ENCODE measurements at regions not wholly inside any gene's neighbourhood (a gene's known extent, or its start where the extent isn't known, plus 50 kb on each side); places are given as distances from the start of the nearest gene placed in this dataset.

- ATAC-seq = no peak
- no peak overlapping the region for H3K4me3 Mint-ChIP-seq
- peaks cover 4% of the 10 kb centered on the region for H3K9me3 Mint-ChIP-seq
- no peak overlapping the region for H3K27ac Mint-ChIP-seq
- H3K36me3 Mint-ChIP-seq = no peaks in the 10 kb centered on the region
- no peaks in the 10 kb centered on the region for H3K4me1 Mint-ChIP-seq
- H3K27me3 Mint-ChIP-seq = no peaks in the 10 kb centered on the region
Observed at GRCh38 chr14:29271669-29272068, 505.1 kb downstream of the FOXG1 start.

- Mint-ChIP-seq H3K27me3 (no peaks in the 10 kb centered on the region), H3K36me3 (no peaks in the 10 kb centered on the region), H3K4me1 (no peaks in the 10 kb centered on the region), H3K9me3 (no peaks in the 10 kb centered on the region), H3K4me3 (no peak overlapping the region), H3K27ac (no peak overlapping the region)
- ATAC-seq = no peak
Observed at GRCh38 chr14:29273513-29273912, 506.9 kb downstream of the FOXG1 start.

GRCh38 chr14:29274890-29275596, 508.5 kb downstream of the FOXG1 start:
- no peaks in the 10 kb centered on the region for H3K27me3 Mint-ChIP-seq
- H3K4me1 Mint-ChIP-seq = no peaks in the 10 kb centered on the region
- no peaks in the 10 kb centered on the region for H3K36me3 Mint-ChIP-seq
- no peak overlapping the region for H3K4me3 Mint-ChIP-seq
- H3K27ac Mint-ChIP-seq = no peak overlapping the region
- ATAC-seq = no peak
- peaks cover 3% of the 10 kb centered on the region for H3K9me3 Mint-ChIP-seq

DNA sequence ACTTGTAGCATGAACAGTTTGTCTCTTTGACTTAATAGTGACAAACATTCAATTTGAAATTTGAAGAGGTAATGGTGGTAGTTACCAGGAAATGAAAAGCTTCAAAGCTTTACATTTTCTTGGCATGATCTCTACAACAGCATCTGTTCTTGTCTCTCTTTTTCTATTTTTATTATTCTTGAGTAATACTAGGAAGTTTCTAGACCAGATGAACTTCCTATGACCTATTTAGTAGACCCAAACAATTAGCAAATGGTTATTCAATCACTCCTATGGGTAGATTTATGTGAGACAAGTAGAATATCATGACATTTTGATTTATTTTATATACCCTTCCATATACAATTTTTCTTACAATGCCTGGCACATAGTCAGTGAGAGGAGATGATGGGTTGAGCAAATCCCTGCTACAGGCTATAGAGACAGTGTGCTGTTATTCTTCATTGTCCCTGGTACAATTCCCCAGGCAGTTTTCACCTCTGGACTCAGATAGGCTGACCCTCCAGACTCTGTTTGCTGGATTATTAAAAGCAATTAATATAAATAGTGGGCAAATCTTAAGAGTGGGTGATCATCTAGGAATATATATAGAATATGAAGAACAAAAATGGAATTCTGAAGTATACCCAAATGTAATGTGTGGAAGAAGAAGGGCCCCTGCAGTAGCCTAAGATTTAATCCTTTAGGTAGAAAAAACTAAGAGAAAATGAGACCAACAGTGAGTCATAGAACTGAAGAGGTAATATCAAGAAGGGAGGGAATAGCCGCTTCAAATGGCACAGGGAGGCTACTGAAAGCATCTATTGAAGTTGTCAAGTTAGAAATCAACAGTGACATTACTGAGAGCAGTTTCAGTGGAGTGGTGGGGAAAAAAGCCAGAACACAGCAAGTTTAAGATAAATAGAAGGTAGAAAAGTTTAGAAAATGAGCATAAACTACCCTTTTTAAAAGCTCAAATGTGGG, 512.0 kb downstream of the FOXG1 start:
- Mint-ChIP-seq H3K4me3 (no peak overlapping the region), H3K27me3 (no peaks in the 10 kb centered on the region), H3K4me1 (no peaks in the 10 kb centered on the region), H3K9me3 (peaks cover 3% of the 10 kb centered on the region), H3K27ac (no peak overlapping the region), H3K36me3 (no peaks in the 10 kb centered on the region)
- ATAC-seq = no peak

GRCh38 chr14:29282169-29282568, 515.6 kb downstream of the FOXG1 start:
- no peak overlapping the region for H3K4me3 Mint-ChIP-seq
- no peak for ATAC-seq
- no peaks in the 10 kb centered on the region for H3K36me3 Mint-ChIP-seq
- peaks cover 3% of the 10 kb centered on the region for H3K9me3 Mint-ChIP-seq
- no peaks in the 10 kb centered on the region for H3K4me1 Mint-ChIP-seq
- H3K27ac Mint-ChIP-seq = no peak overlapping the region
- no peaks in the 10 kb centered on the region for H3K27me3 Mint-ChIP-seq

- H3K27ac Mint-ChIP-seq = no peak overlapping the region
Observed at GRCh38 chr14:29290441-29290840, 523.9 kb downstream of the FOXG1 start.

GRCh38 chr14:29299372-29299771, 532.8 kb downstream of the FOXG1 start:
- no peak for ATAC-seq
- H3K36me3 Mint-ChIP-seq = no peaks in the 10 kb centered on the region
- H3K27ac Mint-ChIP-seq = no peak overlapping the region
- H3K27me3 Mint-ChIP-seq = no peaks in the 10 kb centered on the region
- peaks cover 17% of the 10 kb centered on the region for H3K9me3 Mint-ChIP-seq
- no peaks in the 10 kb centered on the region for H3K4me1 Mint-ChIP-seq
- no peak overlapping the region for H3K4me3 Mint-ChIP-seq

More at GRCh38 chr14:29290441-29290840, 523.9 kb downstream of the FOXG1 start:
- ATAC-seq = no peak
- Mint-ChIP-seq H3K4me3 (no peak overlapping the region), H3K4me1 (no peaks in the 10 kb centered on the region), H3K36me3 (no peaks in the 10 kb centered on the region), H3K9me3 (peaks cover 18% of the 10 kb centered on the region), H3K27me3 (no peaks in the 10 kb centered on the region)

DNA sequence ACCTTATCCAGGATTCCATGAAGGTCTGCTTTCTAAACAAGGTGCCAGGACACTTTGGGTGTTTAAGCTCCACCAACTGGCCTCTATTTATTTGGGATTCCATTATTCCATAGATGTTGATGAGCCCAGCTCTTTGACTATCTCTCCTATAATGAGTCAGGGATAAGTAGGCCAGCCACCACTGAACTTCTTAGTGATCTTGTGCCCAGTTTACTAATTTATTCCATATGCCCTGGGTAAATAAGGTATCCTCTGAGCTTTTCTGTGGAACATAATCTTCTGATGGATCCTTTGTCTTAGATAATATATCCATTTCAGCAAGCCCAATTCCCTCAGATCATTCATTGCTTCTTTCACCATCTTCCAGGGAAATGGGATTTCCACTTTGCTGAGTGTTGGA, 535.0 kb downstream of the FOXG1 start:
- H3K9me3 Mint-ChIP-seq = peaks cover 11% of the 10 kb centered on the region

DNA sequence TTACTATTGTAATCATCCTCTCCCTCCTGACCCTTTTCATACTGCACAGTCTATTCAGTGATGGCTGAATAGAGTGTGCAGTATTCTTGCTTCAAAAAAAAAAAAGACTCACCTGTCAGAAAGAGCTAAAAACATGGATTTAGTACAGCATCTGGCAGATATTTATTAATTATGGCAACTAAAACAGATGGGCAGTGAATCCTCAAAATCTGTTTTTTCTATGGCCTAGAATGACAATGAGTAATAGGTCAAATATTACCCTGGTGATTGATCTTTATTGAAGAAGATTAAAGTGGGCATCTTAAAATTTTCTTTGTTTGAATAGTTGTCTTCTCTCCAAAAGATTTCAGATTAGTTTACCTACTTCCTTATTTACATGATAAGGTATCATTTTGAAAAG, 543.6 kb downstream of the FOXG1 start:
- Mint-ChIP-seq H3K4me3 (no peak overlapping the region), H3K4me1 (no peaks in the 10 kb centered on the region), H3K36me3 (no peaks in the 10 kb centered on the region), H3K27ac (no peak overlapping the region), H3K27me3 (no peaks in the 10 kb centered on the region), H3K9me3 (peaks cover 4% of the 10 kb centered on the region)
- ATAC-seq = no peak

More for the DNA sequence above, 535.0 kb downstream of the FOXG1 start:
- no peaks in the 10 kb centered on the region for H3K4me1 Mint-ChIP-seq
- H3K36me3 Mint-ChIP-seq = no peaks in the 10 kb centered on the region
- no peak for ATAC-seq
- H3K27me3 Mint-ChIP-seq = no peaks in the 10 kb centered on the region
- H3K4me3 Mint-ChIP-seq = no peak overlapping the region
- H3K27ac Mint-ChIP-seq = no peak overlapping the region

DNA sequence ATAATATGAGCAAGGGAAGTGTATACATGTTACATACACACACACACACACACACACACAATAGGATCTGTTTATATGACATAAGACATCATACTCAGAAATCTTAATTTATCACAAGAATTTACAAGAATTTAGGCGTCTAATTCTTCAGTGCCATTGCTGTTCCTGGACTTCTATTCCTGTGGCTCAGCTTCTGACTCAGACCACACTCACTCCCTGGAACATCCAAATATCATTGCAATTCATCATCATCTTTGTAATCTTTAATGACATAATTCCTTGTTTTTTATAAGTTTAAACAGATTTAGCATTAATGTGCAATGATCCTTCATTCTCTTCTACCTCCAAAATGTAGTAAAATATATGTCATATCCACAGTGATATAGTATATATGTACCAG, 544.2 kb downstream of the FOXG1 start:
- Mint-ChIP-seq H3K27me3 (no peaks in the 10 kb centered on the region), H3K27ac (no peak overlapping the region), H3K36me3 (no peaks in the 10 kb centered on the region), H3K9me3 (peaks cover 4% of the 10 kb centered on the region), H3K4me1 (no peaks in the 10 kb centered on the region), H3K4me3 (no peak overlapping the region)
- ATAC-seq = no peak

DNA sequence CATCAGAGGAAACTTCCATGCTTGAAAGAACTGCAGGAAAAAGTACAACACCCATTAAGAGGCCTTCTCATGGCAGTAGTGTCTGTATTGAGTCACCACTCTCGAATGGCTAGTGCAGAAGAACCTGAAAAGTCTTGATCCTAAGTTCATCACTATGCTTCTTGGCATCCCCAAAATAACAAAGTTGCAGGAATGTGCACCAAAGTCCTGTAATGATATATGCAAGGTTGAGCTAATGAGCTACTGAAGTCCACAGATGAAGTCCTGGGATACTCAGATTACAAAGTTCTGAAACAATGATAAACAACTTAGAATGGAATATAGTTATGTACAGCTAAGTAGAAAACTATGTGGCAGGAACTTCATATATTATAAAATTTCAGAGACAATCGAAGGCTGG, 545.4 kb downstream of the FOXG1 start:
- no peak for ATAC-seq
- Mint-ChIP-seq H3K9me3 (peaks cover 4% of the 10 kb centered on the region), H3K27me3 (no peaks in the 10 kb centered on the region), H3K4me3 (no peak overlapping the region), H3K4me1 (no peaks in the 10 kb centered on the region), H3K36me3 (no peaks in the 10 kb centered on the region), H3K27ac (no peak overlapping the region)

DNA sequence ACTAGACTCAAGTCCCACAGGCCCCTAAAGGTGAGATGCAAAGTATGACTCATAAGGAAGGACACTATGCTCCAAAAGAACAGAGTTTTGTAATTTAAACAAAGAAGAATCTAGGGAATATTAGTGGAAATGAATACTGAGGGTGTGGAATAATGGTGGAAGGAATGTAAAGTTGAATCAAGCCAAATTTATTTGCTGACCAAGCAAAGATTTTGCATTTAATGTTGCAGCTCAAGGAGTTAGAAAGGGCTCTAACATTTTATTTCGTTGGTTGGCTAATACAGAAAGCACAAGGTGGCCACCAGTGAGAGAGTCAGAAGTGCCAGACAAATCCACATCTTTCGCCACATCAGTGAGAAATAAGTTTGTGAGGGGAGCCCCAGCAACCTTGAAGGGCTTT, 550.3 kb downstream of the FOXG1 start:
- Mint-ChIP-seq H3K27me3 (no peaks in the 10 kb centered on the region), H3K9me3 (peaks cover 4% of the 10 kb centered on the region), H3K4me1 (no peaks in the 10 kb centered on the region), H3K27ac (no peak overlapping the region), H3K36me3 (no peaks in the 10 kb centered on the region), H3K4me3 (no peak overlapping the region)
- no peak for ATAC-seq

DNA sequence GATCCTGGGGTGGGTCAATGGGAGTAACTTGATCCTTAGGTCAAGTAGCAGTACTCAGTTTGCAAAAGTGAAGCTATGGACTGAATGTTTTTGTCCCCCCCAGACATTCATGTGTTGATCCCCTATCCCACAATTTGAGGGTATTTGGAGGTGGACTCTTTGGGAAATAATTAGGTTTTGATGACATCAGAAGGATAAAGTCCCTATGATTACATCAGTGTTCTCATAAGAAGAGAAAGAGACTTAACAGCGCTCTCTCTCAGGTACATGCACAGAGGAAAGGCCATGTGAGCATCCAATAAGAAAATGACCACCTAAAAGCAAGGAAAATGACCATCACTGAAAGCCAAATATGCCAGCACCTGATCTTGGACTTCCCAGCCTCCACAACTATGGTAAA, 550.8 kb downstream of the FOXG1 start:
- Mint-ChIP-seq H3K9me3 (peaks cover 4% of the 10 kb centered on the region), H3K27ac (no peak overlapping the region), H3K36me3 (no peaks in the 10 kb centered on the region), H3K27me3 (no peaks in the 10 kb centered on the region), H3K4me3 (no peak overlapping the region), H3K4me1 (no peaks in the 10 kb centered on the region)
- no peak for ATAC-seq

DNA sequence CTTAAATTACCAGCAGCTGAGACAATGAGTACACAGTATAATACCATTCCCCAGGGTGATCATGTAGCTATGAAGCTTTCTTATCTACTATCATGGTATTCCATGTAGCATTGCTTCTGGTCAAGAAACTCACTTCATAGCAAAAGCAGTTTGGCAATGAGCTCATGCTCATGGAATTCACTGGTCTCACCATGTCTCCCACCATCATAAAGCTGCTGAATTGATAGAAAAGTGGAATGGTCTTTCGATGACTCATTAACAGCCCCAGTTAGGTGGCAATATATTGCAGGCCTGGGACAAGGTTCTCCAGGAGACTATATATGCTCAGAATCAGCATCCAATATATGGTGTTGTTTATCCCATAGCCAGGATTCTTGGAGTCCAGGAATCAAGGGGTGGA, 553.7 kb downstream of the FOXG1 start:
- no peaks in the 10 kb centered on the region for H3K27me3 Mint-ChIP-seq
- H3K4me1 Mint-ChIP-seq = no peaks in the 10 kb centered on the region
- no peak for ATAC-seq
- H3K4me3 Mint-ChIP-seq = no peak overlapping the region
- H3K27ac Mint-ChIP-seq = no peak overlapping the region
- H3K36me3 Mint-ChIP-seq = no peaks in the 10 kb centered on the region
- no peaks in the 10 kb centered on the region for H3K9me3 Mint-ChIP-seq

- no peak overlapping the region for H3K4me3 Mint-ChIP-seq
- H3K27ac Mint-ChIP-seq = no peak overlapping the region
- no peaks in the 10 kb centered on the region for H3K36me3 Mint-ChIP-seq
- no peak for ATAC-seq
- H3K27me3 Mint-ChIP-seq = no peaks in the 10 kb centered on the region
- no peaks in the 10 kb centered on the region for H3K9me3 Mint-ChIP-seq
- H3K4me1 Mint-ChIP-seq = no peaks in the 10 kb centered on the region
Observed at GRCh38 chr14:29321646-29322045, 555.1 kb downstream of the FOXG1 start.
